ENCODE measurements at regions not wholly inside any gene's neighbourhood (a gene's known extent, or its start where the extent isn't known, plus 50 kb on each side); places are given as distances from the start of the nearest gene placed in this dataset.

DNA sequence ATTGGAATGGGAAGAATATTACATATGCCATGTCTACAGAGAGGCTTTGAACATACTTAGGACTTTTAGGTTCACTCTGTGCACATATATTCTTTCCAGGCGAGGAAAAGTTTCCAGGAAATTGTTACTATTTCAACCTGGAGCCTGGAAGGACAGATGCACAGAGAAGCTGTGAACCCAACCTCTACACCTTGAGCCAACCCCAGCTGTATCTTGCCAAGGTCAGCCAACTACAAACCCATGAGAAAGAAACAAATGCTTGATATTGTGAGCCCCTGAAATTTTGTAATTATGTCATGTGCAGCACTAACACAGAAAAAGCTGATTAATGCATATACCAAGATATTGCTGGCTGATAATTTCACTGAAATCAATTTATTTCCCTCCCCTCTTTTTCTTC, 404.9 kb downstream of the GLRX3 start:
- Histone ChIP-seq H4K20me1 (replicated peaks; ENCODE audit: insufficient read depth) (no peaks in the 10 kb centered on the region), H3K4me2 (no peak overlapping the region), H3K9me2 (ENCODE audit: insufficient read depth) (no peaks in the 10 kb centered on the region), H3K4me3 (no peak overlapping the region), H3F3A (replicated peaks; ENCODE audit: low read depth) (no peaks in the 10 kb centered on the region), H2AFZ (no peak overlapping the region), H3K27ac (ENCODE audit: low read depth) (no peak overlapping the region), H3K4me1 (ENCODE audit: insufficient read depth) (no peaks in the 10 kb centered on the region), H3K79me2 (replicated peaks; ENCODE audit: insufficient read depth) (no peaks in the 10 kb centered on the region), H3K27me3 (ENCODE audit: insufficient read depth) (no peaks in the 10 kb centered on the region), H3K36me3 (ENCODE audit: insufficient read depth) (no peaks in the 10 kb centered on the region)
- no peaks in the 10 kb centered on the region for H3K4me1 Mint-ChIP-seq
- no peak for ATAC-seq
- H3K27me3 Mint-ChIP-seq (ENCODE audit: insufficient read depth, low read depth, poor library complexity): peaks cover 3% of the 10 kb centered on the region
- TF ChIP-seq ZNF331 (CRISPR knock-in tag; IDR thresholded peaks at IDR 0.05; ENCODE audit: low read depth) (no peak), EZH2 (IDR thresholded peaks at IDR 0.05; ENCODE audit: low read depth, unreplicated experiment) (no peak), JUNB (IDR thresholded peaks at IDR 0.05; ENCODE audit: unreplicated experiment) (no peak), STAT1 (IDR thresholded peaks at IDR 0.05; ENCODE audit: unreplicated experiment) (no peak), EZH2phosphoT487 (IDR thresholded peaks at IDR 0.05; ENCODE audit: unreplicated experiment) (no peak), CREB1 (CRISPR knock-in tag; IDR thresholded peaks at IDR 0.05; ENCODE audit: low read depth) (no peak), POLR2AphosphoS5 (IDR thresholded peaks at IDR 0.05; ENCODE audit: low read depth) (no peak), NANOG (IDR thresholded peaks at IDR 0.05; ENCODE audit: borderline replicate concordance) (no peak), ZNF114 (CRISPR knock-in tag; IDR thresholded peaks at IDR 0.05) (no peak)
- TF ChIP-seq, protein P1, sequence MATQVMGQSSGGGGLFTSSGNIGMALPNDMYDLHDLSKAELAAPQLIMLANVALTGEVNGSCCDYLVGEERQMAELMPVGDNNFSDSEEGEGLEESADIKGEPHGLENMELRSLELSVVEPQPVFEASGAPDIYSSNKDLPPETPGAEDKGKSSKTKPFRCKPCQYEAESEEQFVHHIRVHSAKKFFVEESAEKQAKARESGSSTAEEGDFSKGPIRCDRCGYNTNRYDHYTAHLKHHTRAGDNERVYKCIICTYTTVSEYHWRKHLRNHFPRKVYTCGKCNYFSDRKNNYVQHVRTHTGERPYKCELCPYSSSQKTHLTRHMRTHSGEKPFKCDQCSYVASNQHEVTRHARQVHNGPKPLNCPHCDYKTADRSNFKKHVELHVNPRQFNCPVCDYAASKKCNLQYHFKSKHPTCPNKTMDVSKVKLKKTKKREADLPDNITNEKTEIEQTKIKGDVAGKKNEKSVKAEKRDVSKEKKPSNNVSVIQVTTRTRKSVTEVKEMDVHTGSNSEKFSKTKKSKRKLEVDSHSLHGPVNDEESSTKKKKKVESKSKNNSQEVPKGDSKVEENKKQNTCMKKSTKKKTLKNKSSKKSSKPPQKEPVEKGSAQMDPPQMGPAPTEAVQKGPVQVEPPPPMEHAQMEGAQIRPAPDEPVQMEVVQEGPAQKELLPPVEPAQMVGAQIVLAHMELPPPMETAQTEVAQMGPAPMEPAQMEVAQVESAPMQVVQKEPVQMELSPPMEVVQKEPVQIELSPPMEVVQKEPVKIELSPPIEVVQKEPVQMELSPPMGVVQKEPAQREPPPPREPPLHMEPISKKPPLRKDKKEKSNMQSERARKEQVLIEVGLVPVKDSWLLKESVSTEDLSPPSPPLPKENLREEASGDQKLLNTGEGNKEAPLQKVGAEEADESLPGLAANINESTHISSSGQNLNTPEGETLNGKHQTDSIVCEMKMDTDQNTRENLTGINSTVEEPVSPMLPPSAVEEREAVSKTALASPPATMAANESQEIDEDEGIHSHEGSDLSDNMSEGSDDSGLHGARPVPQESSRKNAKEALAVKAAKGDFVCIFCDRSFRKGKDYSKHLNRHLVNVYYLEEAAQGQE (IDR thresholded peaks at IDR 0.05; ENCODE audit: unreplicated experiment): no peak
- TF ChIP-seq, protein P2, sequence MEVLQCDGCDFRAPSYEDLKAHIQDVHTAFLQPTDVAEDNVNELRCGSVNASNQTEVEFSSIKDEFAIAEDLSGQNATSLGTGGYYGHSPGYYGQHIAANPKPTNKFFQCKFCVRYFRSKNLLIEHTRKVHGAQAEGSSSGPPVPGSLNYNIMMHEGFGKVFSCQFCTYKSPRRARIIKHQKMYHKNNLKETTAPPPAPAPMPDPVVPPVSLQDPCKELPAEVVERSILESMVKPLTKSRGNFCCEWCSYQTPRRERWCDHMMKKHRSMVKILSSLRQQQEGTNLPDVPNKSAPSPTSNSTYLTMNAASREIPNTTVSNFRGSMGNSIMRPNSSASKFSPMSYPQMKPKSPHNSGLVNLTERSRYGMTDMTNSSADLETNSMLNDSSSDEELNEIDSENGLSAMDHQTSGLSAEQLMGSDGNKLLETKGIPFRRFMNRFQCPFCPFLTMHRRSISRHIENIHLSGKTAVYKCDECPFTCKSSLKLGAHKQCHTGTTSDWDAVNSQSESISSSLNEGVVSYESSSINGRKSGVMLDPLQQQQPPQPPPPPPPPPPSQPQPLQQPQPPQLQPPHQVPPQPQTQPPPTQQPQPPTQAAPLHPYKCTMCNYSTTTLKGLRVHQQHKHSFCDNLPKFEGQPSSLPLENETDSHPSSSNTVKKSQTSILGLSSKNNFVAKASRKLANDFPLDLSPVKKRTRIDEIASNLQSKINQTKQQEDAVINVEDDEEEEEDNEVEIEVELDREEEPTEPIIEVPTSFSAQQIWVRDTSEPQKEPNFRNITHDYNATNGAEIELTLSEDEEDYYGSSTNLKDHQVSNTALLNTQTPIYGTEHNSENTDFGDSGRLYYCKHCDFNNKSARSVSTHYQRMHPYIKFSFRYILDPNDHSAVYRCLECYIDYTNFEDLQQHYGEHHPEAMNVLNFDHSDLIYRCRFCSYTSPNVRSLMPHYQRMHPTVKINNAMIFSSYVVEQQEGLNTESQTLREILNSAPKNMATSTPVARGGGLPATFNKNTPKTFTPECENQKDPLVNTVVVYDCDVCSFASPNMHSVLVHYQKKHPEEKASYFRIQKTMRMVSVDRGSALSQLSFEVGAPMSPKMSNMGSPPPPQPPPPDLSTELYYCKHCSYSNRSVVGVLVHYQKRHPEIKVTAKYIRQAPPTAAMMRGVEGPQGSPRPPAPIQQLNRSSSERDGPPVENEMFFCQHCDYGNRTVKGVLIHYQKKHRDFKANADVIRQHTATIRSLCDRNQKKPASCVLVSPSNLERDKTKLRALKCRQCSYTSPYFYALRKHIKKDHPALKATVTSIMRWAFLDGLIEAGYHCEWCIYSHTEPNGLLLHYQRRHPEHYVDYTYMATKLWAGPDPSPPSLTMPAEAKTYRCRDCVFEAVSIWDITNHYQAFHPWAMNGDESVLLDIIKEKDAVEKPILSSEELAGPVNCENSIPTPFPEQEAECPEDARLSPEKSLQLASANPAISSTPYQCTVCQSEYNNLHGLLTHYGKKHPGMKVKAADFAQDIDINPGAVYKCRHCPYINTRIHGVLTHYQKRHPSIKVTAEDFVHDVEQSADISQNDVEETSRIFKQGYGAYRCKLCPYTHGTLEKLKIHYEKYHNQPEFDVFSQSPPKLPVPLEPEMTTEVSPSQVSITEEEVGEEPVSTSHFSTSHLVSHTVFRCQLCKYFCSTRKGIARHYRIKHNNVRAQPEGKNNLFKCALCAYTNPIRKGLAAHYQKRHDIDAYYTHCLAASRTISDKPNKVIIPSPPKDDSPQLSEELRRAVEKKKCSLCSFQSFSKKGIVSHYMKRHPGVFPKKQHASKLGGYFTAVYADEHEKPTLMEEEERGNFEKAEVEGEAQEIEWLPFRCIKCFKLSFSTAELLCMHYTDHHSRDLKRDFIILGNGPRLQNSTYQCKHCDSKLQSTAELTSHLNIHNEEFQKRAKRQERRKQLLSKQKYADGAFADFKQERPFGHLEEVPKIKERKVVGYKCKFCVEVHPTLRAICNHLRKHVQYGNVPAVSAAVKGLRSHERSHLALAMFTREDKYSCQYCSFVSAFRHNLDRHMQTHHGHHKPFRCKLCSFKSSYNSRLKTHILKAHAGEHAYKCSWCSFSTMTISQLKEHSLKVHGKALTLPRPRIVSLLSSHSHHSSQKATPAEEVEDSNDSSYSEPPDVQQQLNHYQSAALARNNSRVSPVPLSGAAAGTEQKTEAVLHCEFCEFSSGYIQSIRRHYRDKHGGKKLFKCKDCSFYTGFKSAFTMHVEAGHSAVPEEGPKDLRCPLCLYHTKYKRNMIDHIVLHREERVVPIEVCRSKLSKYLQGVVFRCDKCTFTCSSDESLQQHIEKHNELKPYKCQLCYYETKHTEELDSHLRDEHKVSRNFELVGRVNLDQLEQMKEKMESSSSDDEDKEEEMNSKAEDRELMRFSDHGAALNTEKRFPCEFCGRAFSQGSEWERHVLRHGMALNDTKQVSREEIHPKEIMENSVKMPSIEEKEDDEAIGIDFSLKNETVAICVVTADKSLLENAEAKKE (CRISPR knock-in tag; IDR thresholded peaks at IDR 0.05): no peak
- TF ChIP-seq, protein P3, sequence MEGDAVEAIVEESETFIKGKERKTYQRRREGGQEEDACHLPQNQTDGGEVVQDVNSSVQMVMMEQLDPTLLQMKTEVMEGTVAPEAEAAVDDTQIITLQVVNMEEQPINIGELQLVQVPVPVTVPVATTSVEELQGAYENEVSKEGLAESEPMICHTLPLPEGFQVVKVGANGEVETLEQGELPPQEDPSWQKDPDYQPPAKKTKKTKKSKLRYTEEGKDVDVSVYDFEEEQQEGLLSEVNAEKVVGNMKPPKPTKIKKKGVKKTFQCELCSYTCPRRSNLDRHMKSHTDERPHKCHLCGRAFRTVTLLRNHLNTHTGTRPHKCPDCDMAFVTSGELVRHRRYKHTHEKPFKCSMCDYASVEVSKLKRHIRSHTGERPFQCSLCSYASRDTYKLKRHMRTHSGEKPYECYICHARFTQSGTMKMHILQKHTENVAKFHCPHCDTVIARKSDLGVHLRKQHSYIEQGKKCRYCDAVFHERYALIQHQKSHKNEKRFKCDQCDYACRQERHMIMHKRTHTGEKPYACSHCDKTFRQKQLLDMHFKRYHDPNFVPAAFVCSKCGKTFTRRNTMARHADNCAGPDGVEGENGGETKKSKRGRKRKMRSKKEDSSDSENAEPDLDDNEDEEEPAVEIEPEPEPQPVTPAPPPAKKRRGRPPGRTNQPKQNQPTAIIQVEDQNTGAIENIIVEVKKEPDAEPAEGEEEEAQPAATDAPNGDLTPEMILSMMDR (conservative IDR thresholded peaks at IDR 0.05; ENCODE audit: low read depth in 2 of 2): no peak
- TF ChIP-seq, protein P4, sequence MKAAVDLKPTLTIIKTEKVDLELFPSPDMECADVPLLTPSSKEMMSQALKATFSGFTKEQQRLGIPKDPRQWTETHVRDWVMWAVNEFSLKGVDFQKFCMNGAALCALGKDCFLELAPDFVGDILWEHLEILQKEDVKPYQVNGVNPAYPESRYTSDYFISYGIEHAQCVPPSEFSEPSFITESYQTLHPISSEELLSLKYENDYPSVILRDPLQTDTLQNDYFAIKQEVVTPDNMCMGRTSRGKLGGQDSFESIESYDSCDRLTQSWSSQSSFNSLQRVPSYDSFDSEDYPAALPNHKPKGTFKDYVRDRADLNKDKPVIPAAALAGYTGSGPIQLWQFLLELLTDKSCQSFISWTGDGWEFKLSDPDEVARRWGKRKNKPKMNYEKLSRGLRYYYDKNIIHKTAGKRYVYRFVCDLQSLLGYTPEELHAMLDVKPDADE (IDR thresholded peaks at IDR 0.05): no peak
- H3K27ac Mint-ChIP-seq: no peak overlapping the region
- H3K4me3 Mint-ChIP-seq: no peak overlapping the region
- no peak for DNase-seq (ENCODE audit: low spot score)
- peaks cover 15% of the 10 kb centered on the region; the same call in 2 of the 3 replicates for H3K36me3 Mint-ChIP-seq (ENCODE audit: low read depth)
- peaks cover 92% of the 10 kb centered on the region for H3K9me3 Mint-ChIP-seq

Measured in GM23338 (cell line).